Right lobe of liver (tissue), 4 donors: ENCODE measurements at regions not wholly inside any gene's neighbourhood (a gene's known extent, or its start where the extent isn't known, plus 50 kb on each side); places are given as distances from the start of the nearest gene placed in this dataset.

ENCODE experiments used
- POLR2A ChIP-seq: fragments of 450-650 bp; IDR thresholded peaks from one replicate; pipeline ENCODE4 v1.6.1; 2017; ENCODE audit warnings: antibody characterized with exemption, mild to moderate bottlenecking
- TF ChIP-seq, protein P1 (sequence below), 4 donors: fragments of 200-600 bp in 3 of 4; fragments of 450-650 bp in 1 of 4; IDR thresholded peaks; one replicate each; pipeline versions ENCODE4 v1.5.1 to v1.8.0; 2016 to 2022; ENCODE audit warnings: antibody characterized with exemption in 4 of 4, mild to moderate bottlenecking in 2 of 4
- donor health status: DM: no; HTN: no; CAD: no.
- donor health status: DM: no; HTN: no; CAD: no.
- donor health status: DM: no; HTN: yes; CAD: no.

DNA sequence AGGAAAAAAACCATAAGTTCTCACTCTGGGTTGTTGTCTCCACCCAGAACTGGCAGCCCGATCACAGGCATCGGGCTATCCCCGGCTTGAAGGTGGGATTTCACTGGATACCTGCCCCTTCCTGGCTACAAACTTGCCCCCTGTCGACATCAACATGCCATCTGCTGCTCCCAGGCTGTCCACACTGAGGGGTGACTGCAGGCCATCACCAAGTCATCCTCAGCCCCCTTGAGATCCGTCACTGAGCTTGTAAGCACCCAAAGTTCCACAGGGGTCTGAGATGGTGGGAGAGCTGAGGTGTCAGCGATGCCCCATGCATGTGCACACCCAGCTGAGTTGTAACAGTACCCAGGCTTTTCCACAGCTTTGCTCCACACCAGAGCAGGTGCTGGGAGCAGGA is 211.0 kb downstream of the AMY1C start:
- TF ChIP-seq POLR2A = no peak
- TF ChIP-seq, protein P1, sequence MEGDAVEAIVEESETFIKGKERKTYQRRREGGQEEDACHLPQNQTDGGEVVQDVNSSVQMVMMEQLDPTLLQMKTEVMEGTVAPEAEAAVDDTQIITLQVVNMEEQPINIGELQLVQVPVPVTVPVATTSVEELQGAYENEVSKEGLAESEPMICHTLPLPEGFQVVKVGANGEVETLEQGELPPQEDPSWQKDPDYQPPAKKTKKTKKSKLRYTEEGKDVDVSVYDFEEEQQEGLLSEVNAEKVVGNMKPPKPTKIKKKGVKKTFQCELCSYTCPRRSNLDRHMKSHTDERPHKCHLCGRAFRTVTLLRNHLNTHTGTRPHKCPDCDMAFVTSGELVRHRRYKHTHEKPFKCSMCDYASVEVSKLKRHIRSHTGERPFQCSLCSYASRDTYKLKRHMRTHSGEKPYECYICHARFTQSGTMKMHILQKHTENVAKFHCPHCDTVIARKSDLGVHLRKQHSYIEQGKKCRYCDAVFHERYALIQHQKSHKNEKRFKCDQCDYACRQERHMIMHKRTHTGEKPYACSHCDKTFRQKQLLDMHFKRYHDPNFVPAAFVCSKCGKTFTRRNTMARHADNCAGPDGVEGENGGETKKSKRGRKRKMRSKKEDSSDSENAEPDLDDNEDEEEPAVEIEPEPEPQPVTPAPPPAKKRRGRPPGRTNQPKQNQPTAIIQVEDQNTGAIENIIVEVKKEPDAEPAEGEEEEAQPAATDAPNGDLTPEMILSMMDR (IDR thresholded peaks at IDR 0.05) = no peak
